ENCODE measurements at regions not wholly inside any gene's neighbourhood (a gene's known extent, or its start where the extent isn't known, plus 50 kb on each side); places are given as distances from the start of the nearest gene placed in this dataset.

GRCh38 chr3:194999491-194999890 is 271.5 kb downstream of the XXYLT1 start:
- no peak for DNase-seq
- Histone ChIP-seq H3K4me3 (ENCODE audit: low read depth, low read length) (no peak overlapping the region), H3K27ac (no peak overlapping the region), H3K36me3 (replicated peaks) (no peaks in the 10 kb centered on the region), H3K27me3 (replicated peaks) (no peaks in the 10 kb centered on the region)
- TF ChIP-seq, protein P1, sequence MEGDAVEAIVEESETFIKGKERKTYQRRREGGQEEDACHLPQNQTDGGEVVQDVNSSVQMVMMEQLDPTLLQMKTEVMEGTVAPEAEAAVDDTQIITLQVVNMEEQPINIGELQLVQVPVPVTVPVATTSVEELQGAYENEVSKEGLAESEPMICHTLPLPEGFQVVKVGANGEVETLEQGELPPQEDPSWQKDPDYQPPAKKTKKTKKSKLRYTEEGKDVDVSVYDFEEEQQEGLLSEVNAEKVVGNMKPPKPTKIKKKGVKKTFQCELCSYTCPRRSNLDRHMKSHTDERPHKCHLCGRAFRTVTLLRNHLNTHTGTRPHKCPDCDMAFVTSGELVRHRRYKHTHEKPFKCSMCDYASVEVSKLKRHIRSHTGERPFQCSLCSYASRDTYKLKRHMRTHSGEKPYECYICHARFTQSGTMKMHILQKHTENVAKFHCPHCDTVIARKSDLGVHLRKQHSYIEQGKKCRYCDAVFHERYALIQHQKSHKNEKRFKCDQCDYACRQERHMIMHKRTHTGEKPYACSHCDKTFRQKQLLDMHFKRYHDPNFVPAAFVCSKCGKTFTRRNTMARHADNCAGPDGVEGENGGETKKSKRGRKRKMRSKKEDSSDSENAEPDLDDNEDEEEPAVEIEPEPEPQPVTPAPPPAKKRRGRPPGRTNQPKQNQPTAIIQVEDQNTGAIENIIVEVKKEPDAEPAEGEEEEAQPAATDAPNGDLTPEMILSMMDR (IDR thresholded peaks at IDR 0.05; ENCODE audit: low read depth, low read length, missing control alignments): no peak
- in situ Hi-C loops (cut with HindIII; ENCODE audit: low pct_ligation_motif_present, low sequenced_read_pairs): no loop called here

DNA sequence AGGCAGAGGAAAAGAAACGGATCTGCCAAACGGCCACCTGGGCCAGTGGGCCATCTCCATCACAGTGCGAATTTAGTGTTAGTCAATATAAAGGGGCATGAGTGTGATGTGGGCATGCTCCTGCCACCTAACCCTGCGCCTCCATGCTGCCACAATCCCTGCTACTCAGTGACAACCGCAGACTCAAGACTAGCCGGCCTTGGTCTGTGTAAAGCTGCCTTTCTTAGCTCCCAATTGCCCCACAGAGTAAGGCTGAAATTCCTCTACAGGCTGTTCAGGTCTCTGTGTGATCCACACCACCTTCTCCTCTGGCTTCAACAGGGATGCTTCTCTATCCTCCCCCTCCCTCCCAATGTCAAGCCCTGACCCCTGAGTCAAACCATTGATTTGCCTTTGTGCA is 269.7 kb downstream of the XXYLT1 start:
- Histone ChIP-seq H3K27me3 (replicated peaks) (peaks cover 4% of the 10 kb centered on the region), H3K36me3 (replicated peaks) (no peaks in the 10 kb centered on the region), H3K27ac (no peak overlapping the region), H3K4me3 (ENCODE audit: low read depth, low read length) (no peak overlapping the region)
- TF ChIP-seq, protein P1 (IDR thresholded peaks at IDR 0.05; ENCODE audit: low read depth, low read length, missing control alignments): no peak
- no peak for DNase-seq
- in situ Hi-C loops (cut with HindIII; ENCODE audit: low pct_ligation_motif_present, low sequenced_read_pairs): no loop called here

DNA sequence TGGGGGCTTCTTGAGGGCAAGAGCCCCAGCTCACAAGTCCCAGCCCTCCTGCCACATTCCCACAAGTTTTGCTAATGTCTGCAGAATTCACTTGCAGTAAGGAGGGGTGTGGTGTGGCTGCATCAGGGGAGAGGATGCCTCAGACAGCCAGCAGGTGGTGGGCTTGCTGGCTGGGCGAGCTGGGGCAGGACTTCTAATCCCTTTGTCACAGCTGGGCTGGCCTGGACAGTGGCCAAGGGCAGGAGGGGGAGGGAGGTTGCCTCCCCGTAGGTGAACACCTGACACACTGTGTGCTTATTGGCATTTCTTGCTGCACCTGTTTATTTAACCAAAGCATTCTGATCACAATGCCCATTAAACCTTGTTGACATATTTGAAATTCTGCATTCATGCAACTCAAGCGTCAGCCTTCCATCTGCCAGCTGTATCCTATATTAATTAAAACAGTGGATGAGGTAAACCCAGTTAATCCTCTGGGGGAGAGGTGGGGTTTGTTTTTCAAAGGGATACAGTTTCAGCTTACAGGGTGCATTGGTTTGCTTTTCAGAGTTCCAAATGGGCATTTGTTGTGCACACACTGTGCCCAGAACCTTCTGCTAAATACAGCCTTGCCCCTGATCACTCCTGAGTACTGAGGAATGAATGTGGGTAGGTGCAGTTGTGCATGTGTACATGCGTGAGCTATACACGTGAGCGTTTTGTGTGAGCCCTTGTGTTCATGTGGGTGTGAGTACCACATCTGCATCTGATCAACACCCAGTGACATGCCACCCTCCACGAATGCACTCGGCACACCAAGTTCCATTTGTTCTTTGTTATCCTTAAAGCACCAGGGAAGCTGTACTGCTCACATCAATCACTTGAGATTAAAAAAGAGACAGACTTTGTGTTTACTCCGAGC is 268.7 kb downstream of the XXYLT1 start:
- Histone ChIP-seq H3K4me3 (ENCODE audit: low read depth, low read length) (no peak overlapping the region), H3K27ac (no peak overlapping the region), H3K27me3 (replicated peaks) (peaks cover 8% of the 10 kb centered on the region), H3K36me3 (replicated peaks) (no peaks in the 10 kb centered on the region)
- in situ Hi-C loops (cut with HindIII; ENCODE audit: low pct_ligation_motif_present, low sequenced_read_pairs): no loop called here
- peak; percentile 11 for DNase-seq
- TF ChIP-seq, protein P1 (IDR thresholded peaks at IDR 0.05; ENCODE audit: low read depth, low read length, missing control alignments): peak; percentile 79

- DNase-seq: no peak
- Histone ChIP-seq H3K27me3 (replicated peaks) (peaks cover 8% of the 10 kb centered on the region), H3K36me3 (replicated peaks) (no peaks in the 10 kb centered on the region), H3K4me3 (ENCODE audit: low read depth, low read length) (no peak overlapping the region), H3K27ac (no peak overlapping the region)
- TF ChIP-seq, protein P1 (IDR thresholded peaks at IDR 0.05; ENCODE audit: low read depth, low read length, missing control alignments): no peak
- in situ Hi-C loops (cut with HindIII; ENCODE audit: low pct_ligation_motif_present, low sequenced_read_pairs): no loop called here
These were observed 267.7 kb downstream of the XXYLT1 start for GRCh38 chr3:195003006-195003892.

GRCh38 chr3:195003893-195004289 is 267.1 kb downstream of the XXYLT1 start:
- in situ Hi-C loops (cut with HindIII; ENCODE audit: low pct_ligation_motif_present, low sequenced_read_pairs): no loop called here
- H3K36me3 ChIP-seq (replicated peaks): no peaks in the 10 kb centered on the region
- no peak overlapping the region for H3K27ac ChIP-seq
- no peak overlapping the region for H3K4me3 ChIP-seq (ENCODE audit: low read depth, low read length)
- DNase-seq: no peak
- TF ChIP-seq, protein P1 (IDR thresholded peaks at IDR 0.05; ENCODE audit: low read depth, low read length, missing control alignments): no peak
- H3K27me3 ChIP-seq (replicated peaks): peaks cover 8% of the 10 kb centered on the region
